Skeletal muscle satellite cell (primary cell): ENCODE measurements at regions not wholly inside any gene's neighbourhood (a gene's known extent, or its start where the extent isn't known, plus 50 kb on each side); places are given as distances from the start of the nearest gene placed in this dataset.

ENCODE experiments used
- H3K27me3 ChIP-seq: 2 replicates; pipeline ENCODE4 v1.7.0; 2013; ENCODE audit warnings: low read length; ENCODE audit not compliant: control insufficient read depth, insufficient read depth
- H3K36me3 ChIP-seq: 2 replicates; pipeline ENCODE4 v1.7.0; 2013; ENCODE audit warnings: mild to moderate bottlenecking, control low read depth, low read length; ENCODE audit not compliant: insufficient read depth
- H3K4me1 ChIP-seq: 2 replicates; pipeline ENCODE4 v1.7.0; 2013; ENCODE audit warnings: low read length; ENCODE audit not compliant: control insufficient read depth, insufficient read depth
- H3K4me2 ChIP-seq: 2 replicates; pipeline ENCODE4 v1.7.0; 2013; ENCODE audit warnings: mild to moderate bottlenecking, low read length
- H3K4me3 ChIP-seq: 2 replicates; pipeline ENCODE4 v1.7.0; 2013; ENCODE audit warnings: low read length
- H3K9ac ChIP-seq: 2 replicates; pipeline ENCODE4 v1.7.0; 2013; ENCODE audit warnings: mild to moderate bottlenecking, low read depth, low read length, moderate library complexity
- H3K9me3 ChIP-seq: replicated peaks from 2 replicates; pipeline ENCODE4 v1.7.0; 2013; ENCODE audit warnings: mild to moderate bottlenecking, control low read depth, low read length

DNA sequence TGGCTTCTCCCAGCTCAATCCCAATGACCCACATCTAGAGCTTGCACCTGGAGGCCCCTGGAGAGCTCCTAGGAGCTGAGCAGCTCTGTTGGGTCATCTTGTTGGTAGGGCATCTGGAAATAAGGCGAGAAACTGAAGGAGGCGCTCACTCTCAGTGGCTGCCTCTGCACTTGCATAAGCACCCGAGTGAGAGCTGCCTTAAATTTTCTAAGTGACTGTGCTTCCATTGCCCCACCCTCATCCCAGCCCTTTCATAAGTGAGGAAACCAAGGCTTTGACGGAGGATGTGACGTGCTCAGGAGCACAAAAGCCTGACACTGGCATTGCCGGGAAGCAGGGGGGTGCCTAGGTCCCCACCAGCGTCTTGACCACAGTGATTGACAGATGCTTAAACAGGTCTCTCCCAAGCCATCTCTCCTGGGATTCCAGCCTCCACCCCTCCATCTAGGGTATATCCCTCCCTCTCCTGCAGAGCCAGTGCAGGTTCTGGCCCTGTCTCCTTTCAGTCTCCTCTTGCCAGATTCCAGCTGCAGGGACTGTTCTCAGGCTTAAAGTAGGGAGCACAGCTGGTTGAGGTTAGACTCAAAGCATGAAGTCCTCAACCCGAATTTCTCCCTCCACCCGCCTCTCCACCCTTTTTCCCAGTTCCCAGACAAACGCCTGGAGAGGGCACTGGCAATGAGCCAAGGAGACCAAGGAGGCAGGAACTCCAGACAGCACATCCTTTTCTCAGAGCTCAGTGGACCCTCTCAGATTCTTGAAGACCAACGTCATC lies 113.7 kb downstream of the IRX5 start:
- H3K36me3 ChIP-seq, result no peaks in the 10 kb centered on the region
- no peak overlapping the region for H3K9ac ChIP-seq
- H3K9me3 ChIP-seq, result no peaks in the 10 kb centered on the region
- H3K4me2 ChIP-seq, result no peak overlapping the region
- peaks cover 9% of the 10 kb centered on the region for H3K27me3 ChIP-seq
- no peaks in the 10 kb centered on the region for H3K4me1 ChIP-seq
- H3K4me3 ChIP-seq, result no peak overlapping the region

GRCh38 chr16:55045329-55045728 lies 114.7 kb downstream of the IRX5 start:
- H3K4me3 ChIP-seq, result no peak overlapping the region
- H3K9me3 ChIP-seq, result no peaks in the 10 kb centered on the region
- no peak overlapping the region for H3K9ac ChIP-seq
- H3K36me3 ChIP-seq, result no peaks in the 10 kb centered on the region
- H3K27me3 ChIP-seq, result peaks cover 9% of the 10 kb centered on the region
- H3K4me1 ChIP-seq, result no peaks in the 10 kb centered on the region
- H3K4me2 ChIP-seq, result no peak overlapping the region

DNA sequence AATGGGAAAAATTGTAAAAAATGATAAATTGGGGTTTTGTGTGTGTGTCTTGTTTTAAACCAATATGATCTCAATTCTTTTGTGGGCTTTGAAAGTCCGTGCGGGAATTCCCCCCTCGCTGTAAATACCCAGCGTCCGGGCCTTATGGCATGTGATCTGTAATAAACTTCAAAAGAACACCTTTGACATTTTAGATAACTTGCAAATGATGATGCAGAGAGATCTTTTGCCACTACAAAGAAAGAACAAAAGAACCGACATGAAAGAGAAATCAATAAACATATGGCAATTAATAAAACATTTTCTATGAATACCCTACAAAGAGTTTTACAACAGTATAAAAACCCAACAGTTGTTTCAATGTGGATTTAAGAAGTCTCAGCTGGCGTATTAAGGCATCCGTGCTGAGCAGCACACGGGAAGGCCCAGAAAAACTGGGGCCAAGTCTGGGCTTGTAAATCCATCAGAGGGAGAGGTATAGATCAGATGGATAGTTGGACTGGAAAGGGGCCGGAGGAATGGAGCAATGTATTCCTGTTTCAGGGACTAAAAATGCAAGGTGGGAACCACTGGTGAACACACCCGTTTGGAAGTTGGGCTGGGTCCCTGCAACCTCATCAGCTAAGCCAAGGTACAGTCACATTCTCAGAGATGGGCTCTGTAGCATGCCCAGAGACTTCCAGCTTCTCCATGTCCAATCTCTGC lies 115.2 kb downstream of the IRX5 start:
- Histone ChIP-seq H3K4me2 (no peak overlapping the region), H3K27me3 (peaks cover 9% of the 10 kb centered on the region), H3K9me3 (no peaks in the 10 kb centered on the region), H3K9ac (no peak overlapping the region), H3K36me3 (no peaks in the 10 kb centered on the region), H3K4me1 (no peaks in the 10 kb centered on the region), H3K4me3 (no peak overlapping the region)

- H3K9me3 ChIP-seq, result no peaks in the 10 kb centered on the region
- peaks cover 9% of the 10 kb centered on the region for H3K27me3 ChIP-seq
Measured at GRCh38 chr16:55046513-55046912, 115.8 kb downstream of the IRX5 start.

GRCh38 chr16:55046916-55047315 lies 116.3 kb downstream of the IRX5 start:
- no peak overlapping the region for H3K9ac ChIP-seq
- peaks cover 9% of the 10 kb centered on the region for H3K27me3 ChIP-seq
- H3K4me3 ChIP-seq, result no peak overlapping the region
- H3K9me3 ChIP-seq, result no peaks in the 10 kb centered on the region
- no peaks in the 10 kb centered on the region for H3K36me3 ChIP-seq
- H3K4me2 ChIP-seq, result no peak overlapping the region
- H3K4me1 ChIP-seq, result no peaks in the 10 kb centered on the region

More at GRCh38 chr16:55046513-55046912, 115.8 kb downstream of the IRX5 start:
- Histone ChIP-seq H3K4me3 (no peak overlapping the region), H3K4me1 (no peaks in the 10 kb centered on the region), H3K9ac (no peak overlapping the region), H3K36me3 (no peaks in the 10 kb centered on the region), H3K4me2 (no peak overlapping the region)

DNA sequence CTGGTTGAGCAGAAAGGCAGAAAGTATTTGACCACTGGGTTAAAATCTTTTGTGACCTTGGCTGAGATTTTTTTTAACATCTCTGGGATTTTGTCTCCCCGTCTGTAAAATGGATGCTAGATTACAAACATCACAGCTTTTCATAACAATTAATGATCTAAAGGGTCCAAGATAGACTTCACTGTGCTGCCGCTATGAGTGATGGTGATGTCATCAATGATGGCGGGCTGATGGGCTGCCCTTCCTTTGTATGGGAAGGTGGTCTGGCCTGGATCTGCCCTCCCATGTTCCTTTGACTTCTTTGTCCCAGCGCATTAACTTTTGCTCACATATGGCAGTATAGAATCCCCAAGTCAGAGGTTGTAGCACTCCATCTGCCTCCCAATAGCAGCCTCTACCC lies 116.7 kb downstream of the IRX5 start:
- Histone ChIP-seq H3K4me2 (no peak overlapping the region), H3K4me1 (no peaks in the 10 kb centered on the region), H3K4me3 (no peak overlapping the region), H3K9me3 (no peaks in the 10 kb centered on the region), H3K27me3 (peaks cover 9% of the 10 kb centered on the region), H3K9ac (no peak overlapping the region), H3K36me3 (no peaks in the 10 kb centered on the region)

DNA sequence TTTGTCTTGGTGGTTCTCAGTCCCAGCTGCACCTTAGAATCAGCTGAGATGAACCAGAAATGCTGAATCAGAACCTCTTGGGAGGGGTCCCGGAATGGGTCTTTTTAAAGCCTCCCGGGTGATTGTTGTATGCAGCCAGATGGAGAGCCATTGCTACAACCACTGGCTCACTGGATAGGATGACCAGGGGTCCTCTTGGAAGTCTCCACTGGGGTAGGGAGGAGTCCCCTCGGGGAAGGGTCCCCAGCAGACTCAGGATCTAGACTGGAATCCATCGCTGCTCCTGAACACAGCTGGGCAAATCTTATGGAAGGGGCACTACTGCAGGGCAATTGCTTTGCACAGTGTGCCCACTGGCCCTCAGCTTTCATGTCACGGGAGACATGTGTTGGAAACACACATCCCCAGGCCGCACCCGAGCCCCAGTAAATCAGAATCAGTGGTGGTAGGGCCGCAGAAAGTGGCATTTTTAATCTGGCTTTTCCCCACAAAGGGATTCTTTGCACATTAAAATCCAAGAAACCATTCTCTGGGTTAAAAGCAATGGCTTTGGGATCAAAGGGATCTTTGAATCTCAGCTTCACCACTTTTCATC lies 117.3 kb downstream of the IRX5 start:
- no peaks in the 10 kb centered on the region for H3K4me1 ChIP-seq
- peaks cover 9% of the 10 kb centered on the region for H3K27me3 ChIP-seq
- no peak overlapping the region for H3K9ac ChIP-seq
- H3K4me2 ChIP-seq, result no peak overlapping the region
- H3K4me3 ChIP-seq, result no peak overlapping the region
- no peaks in the 10 kb centered on the region for H3K9me3 ChIP-seq
- H3K36me3 ChIP-seq, result no peaks in the 10 kb centered on the region

GRCh38 chr16:55048745-55049144 lies 118.1 kb downstream of the IRX5 start:
- no peak overlapping the region for H3K4me3 ChIP-seq
- no peak overlapping the region for H3K4me2 ChIP-seq
- H3K9me3 ChIP-seq, result no peaks in the 10 kb centered on the region
- no peaks in the 10 kb centered on the region for H3K4me1 ChIP-seq
- H3K9ac ChIP-seq, result no peak overlapping the region
- H3K27me3 ChIP-seq, result peaks cover 9% of the 10 kb centered on the region
- H3K36me3 ChIP-seq, result no peaks in the 10 kb centered on the region

DNA sequence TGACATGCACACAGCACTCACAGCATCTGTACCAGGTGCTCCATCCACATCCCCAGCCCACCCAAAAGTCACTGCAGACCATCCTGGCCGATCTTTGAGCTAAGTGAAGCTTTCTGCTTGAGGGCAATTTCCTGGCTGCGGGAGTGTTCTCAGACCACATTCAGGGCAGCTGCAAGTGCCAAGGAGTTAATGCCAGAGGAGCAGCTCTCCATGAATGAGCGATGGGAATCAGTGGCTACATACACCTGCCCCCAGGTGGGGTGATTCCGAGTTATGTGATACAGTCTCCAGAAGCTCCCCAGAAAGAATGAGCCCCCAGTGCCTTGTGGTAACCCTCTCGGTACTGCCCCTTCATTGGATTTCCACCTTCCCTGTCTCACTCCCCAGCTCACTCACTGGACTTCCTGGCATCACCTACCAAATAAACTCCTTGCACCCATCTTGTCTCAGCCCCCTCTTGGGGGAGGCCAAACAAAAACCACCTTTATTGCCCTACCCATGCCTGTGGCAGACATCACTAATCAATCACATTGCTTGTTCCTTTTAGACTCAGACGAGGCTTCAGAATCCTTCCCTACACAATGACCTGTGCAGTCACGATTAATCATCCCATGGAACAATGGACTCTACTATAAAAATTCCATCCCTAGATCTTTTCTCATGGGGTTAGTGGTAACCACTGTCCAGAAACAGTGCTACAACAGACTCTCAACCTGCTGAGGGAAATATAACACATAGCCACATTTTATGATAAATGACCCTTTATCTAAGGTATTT lies 121.1 kb downstream of the IRX5 start:
- no peaks in the 10 kb centered on the region for H3K4me1 ChIP-seq
- no peak overlapping the region for H3K9ac ChIP-seq
- H3K27me3 ChIP-seq, result peaks cover 21% of the 10 kb centered on the region
- H3K36me3 ChIP-seq, result no peaks in the 10 kb centered on the region
- no peaks in the 10 kb centered on the region for H3K9me3 ChIP-seq
- H3K4me3 ChIP-seq, result no peak overlapping the region
- H3K4me2 ChIP-seq, result no peak overlapping the region

DNA sequence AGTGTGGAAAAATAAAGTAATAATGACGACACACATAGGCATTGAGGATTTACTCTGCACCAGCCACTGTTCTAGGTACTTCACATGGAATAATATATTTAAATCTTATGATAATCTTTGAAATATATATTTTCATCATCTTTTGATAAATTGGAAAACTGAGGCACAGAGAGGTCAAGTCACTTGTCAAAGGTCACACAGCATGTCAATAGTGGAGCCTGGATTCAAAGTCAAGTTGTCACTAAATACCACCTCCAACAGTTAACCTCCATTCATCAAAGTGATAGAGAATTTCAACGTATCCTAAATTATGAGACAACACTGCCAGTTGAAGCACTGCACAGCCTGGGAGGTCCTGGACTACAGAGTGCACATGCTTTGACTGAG lies 121.7 kb downstream of the IRX5 start:
- H3K4me2 ChIP-seq, result no peak overlapping the region
- H3K4me1 ChIP-seq, result no peaks in the 10 kb centered on the region
- H3K36me3 ChIP-seq, result no peaks in the 10 kb centered on the region
- H3K9me3 ChIP-seq, result no peaks in the 10 kb centered on the region
- H3K27me3 ChIP-seq, result peaks cover 26% of the 10 kb centered on the region
- no peak overlapping the region for H3K9ac ChIP-seq
- no peak overlapping the region for H3K4me3 ChIP-seq

- Histone ChIP-seq H3K4me2 (no peak overlapping the region), H3K9me3 (no peaks in the 10 kb centered on the region), H3K9ac (no peak overlapping the region), H3K4me3 (no peak overlapping the region), H3K36me3 (no peaks in the 10 kb centered on the region), H3K4me1 (no peaks in the 10 kb centered on the region), H3K27me3 (peaks cover 32% of the 10 kb centered on the region)
Measured at GRCh38 chr16:55052741-55053415, 122.2 kb downstream of the IRX5 start.
